ENCODE measurements at regions not wholly inside any gene's neighbourhood (a gene's known extent, or its start where the extent isn't known, plus 50 kb on each side); places are given as distances from the start of the nearest gene placed in this dataset.

DNA sequence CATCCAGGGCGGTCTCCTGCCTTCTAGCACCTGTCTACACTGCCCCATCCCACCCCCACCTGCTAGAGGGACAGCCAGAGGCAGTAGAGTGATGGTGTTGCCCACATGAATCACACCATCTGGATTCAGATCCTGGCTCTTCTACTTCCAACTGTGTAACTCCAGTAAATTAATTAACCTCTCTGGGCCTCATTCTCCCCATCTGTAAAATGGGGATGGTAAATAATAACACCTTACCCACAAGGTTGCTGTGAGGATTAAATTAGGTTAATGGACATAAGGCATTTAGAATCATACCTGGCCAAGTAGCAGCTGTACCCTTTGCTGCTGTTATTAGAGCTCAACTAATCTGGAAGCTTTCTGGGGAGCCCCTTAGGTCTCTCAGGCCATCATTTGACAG lies 149.6 kb upstream of the BCOR start:
- Histone ChIP-seq H3K4me3 (no peak overlapping the region), H3K27me3 (no peaks in the 10 kb centered on the region), H3K36me3 (no peaks in the 10 kb centered on the region), H3K4me1 (ENCODE audit: low read depth) (no peaks in the 10 kb centered on the region), H3K9me3 (ENCODE audit: low read depth) (no peaks in the 10 kb centered on the region), H3K27ac (no peak overlapping the region)
- TF ChIP-seq, protein P1, sequence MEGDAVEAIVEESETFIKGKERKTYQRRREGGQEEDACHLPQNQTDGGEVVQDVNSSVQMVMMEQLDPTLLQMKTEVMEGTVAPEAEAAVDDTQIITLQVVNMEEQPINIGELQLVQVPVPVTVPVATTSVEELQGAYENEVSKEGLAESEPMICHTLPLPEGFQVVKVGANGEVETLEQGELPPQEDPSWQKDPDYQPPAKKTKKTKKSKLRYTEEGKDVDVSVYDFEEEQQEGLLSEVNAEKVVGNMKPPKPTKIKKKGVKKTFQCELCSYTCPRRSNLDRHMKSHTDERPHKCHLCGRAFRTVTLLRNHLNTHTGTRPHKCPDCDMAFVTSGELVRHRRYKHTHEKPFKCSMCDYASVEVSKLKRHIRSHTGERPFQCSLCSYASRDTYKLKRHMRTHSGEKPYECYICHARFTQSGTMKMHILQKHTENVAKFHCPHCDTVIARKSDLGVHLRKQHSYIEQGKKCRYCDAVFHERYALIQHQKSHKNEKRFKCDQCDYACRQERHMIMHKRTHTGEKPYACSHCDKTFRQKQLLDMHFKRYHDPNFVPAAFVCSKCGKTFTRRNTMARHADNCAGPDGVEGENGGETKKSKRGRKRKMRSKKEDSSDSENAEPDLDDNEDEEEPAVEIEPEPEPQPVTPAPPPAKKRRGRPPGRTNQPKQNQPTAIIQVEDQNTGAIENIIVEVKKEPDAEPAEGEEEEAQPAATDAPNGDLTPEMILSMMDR (IDR thresholded peaks at IDR 0.05; ENCODE audit: low read depth, low read length) = no peak
- DNase-seq (ENCODE audit: low read depth in 1 of 2, low spot score in 1 of 2) = no peak

DNA sequence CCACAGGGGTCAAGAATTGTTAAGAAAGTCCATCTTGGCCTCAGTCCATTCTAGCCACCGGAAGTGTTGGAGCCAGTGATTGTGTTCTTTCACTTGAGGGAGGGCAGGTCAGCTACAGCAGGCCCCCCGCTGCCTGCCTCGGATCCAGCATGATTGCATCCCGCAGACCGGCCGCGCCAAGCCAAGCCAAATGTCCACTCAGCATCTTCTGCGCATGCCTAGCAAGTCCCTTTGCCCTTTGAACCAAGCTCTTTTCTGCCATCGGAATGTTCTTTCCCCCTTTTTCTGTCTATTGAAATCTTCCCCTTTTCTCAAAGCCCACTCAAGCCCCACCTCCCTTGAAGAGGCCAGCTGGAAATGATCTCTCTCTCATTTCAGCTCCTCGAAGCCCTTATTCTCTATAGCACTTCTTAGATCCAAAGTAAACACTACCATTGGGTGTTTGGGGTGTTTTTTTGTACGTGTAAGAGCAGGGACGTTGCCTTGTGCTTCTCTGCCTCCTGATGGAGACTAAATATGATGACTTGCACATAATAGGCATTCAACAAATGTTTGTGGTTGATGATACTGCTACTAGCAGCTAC lies 147.8 kb upstream of the BCOR start:
- no peak overlapping the region for H3K27ac ChIP-seq
- no peaks in the 10 kb centered on the region for H3K27me3 ChIP-seq
- no peak overlapping the region for H3K4me3 ChIP-seq
- peak in 1 of 2 donors; percentile 82 for DNase-seq (ENCODE audit: low read depth in 1 of 2, low spot score in 1 of 2)
- TF ChIP-seq, protein P1 (IDR thresholded peaks at IDR 0.05; ENCODE audit: low read depth, low read length) = no peak
- no peaks in the 10 kb centered on the region for H3K9me3 ChIP-seq (ENCODE audit: low read depth)
- H3K4me1 ChIP-seq (ENCODE audit: low read depth) = no peaks in the 10 kb centered on the region
- H3K36me3 ChIP-seq = no peaks in the 10 kb centered on the region

DNA sequence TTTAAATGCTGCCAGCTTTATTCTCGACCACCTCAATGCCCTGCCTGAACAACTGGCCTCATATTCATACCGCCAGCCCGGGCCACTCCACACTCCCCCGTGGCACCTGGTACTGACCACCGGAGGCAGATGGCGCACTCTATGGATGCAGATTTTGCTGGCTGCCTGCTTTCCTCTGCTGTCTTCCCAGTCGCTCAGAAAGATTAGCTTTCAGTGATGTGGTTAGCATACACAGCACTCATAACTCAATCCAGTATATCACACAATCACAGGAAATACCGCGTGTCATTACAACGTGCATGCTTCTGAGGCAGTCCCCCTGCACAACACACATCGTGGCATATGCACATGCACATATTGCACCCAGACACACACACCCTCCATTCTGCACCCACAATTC lies 147.2 kb upstream of the BCOR start:
- TF ChIP-seq, protein P1 (IDR thresholded peaks at IDR 0.05; ENCODE audit: low read depth, low read length) = no peak
- no peaks in the 10 kb centered on the region for H3K36me3 ChIP-seq
- no peak overlapping the region for H3K27ac ChIP-seq
- no peaks in the 10 kb centered on the region for H3K4me1 ChIP-seq (ENCODE audit: low read depth)
- peak; percentile 27 to 82 for DNase-seq (ENCODE audit: low read depth in 1 of 2, low spot score in 1 of 2)
- no peaks in the 10 kb centered on the region for H3K9me3 ChIP-seq (ENCODE audit: low read depth)
- no peaks in the 10 kb centered on the region for H3K27me3 ChIP-seq
- no peak overlapping the region for H3K4me3 ChIP-seq

DNA sequence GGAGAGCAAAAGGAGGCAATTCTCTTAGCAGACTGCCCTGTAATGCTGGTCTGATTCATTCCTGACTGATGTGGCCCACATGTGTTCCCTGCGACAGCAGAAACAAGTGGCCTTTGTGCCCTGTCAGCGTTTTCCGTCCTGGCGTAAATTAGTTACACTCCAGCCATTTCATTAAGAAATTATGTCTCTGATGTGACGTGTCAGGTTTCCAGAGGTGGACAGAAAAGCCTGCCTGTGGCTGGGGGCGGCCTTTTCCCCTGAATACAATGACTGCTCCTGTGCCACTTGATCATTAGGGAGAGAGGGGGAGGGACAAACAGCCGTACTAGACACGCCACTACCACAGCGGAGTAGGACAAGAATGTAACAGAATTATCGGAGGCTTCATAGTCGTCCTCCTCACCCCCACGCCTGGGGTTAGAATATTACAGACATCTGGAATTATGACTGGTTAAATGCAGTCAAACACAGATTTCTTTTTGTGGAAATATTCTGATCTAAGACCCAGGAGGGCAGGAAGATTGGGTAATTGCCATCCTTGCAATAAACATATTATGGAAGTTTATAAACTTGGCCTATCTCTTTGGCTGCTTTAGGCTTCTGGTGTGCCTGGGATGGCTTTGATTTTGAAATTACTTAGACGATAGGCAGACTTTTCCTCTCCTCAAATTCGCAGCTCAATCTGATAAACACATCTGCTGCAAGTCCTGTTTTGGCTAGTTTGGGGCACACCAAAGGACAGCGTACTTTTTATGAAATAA lies 146.2 kb upstream of the BCOR start:
- H3K27ac ChIP-seq = no peak overlapping the region
- no peaks in the 10 kb centered on the region for H3K9me3 ChIP-seq (ENCODE audit: low read depth)
- TF ChIP-seq, protein P1 (IDR thresholded peaks at IDR 0.05; ENCODE audit: low read depth, low read length) = no peak
- H3K36me3 ChIP-seq = no peaks in the 10 kb centered on the region
- no peak overlapping the region for H3K4me3 ChIP-seq
- no peaks in the 10 kb centered on the region for H3K4me1 ChIP-seq (ENCODE audit: low read depth)
- H3K27me3 ChIP-seq = no peaks in the 10 kb centered on the region
- DNase-seq (ENCODE audit: low read depth in 1 of 2, low spot score in 1 of 2) = peak in 1 of 2 donors; percentile 13

DNA sequence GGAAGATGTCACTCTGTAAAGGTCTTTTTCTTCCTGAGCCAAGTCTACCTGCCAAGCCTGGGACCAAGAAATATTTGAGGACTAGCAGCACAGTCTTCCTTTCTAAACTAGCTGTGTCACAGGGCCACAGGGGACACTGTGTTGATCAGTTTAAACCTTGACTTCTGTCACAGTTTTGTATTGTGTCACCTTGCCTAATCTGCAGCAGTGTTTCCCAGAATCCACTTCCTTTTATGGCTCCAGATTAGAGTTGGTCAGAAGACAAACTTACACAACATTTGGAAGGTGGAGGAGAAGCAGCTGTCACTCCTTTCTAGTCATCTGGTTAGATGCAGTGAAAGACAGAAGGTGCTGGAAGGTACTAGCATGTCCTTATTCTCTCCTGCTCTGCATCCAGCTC lies 143.1 kb upstream of the BCOR start:
- H3K4me3 ChIP-seq = no peak overlapping the region
- H3K27me3 ChIP-seq = no peaks in the 10 kb centered on the region
- DNase-seq (ENCODE audit: low read depth in 1 of 2, low spot score in 1 of 2) = no peak
- H3K27ac ChIP-seq = no peak overlapping the region
- TF ChIP-seq, protein P1 (IDR thresholded peaks at IDR 0.05; ENCODE audit: low read depth, low read length) = no peak
- H3K36me3 ChIP-seq = no peaks in the 10 kb centered on the region
- peaks cover 5% of the 10 kb centered on the region for H3K4me1 ChIP-seq (ENCODE audit: low read depth)
- H3K9me3 ChIP-seq (ENCODE audit: low read depth) = no peaks in the 10 kb centered on the region

Measured in cardiac muscle cell (in vitro differentiated cells and primary cell).